HG03558 (cell line): ENCODE measurements at regions not wholly inside any gene's neighbourhood (a gene's known extent, or its start where the extent isn't known, plus 50 kb on each side); places are given as distances from the start of the nearest gene placed in this dataset.
"Not testable (repeated sequence)": the region's sequence is repeated elsewhere in the genome, so short reads cannot be mapped to it uniquely, and the experiment has no call there.

Source experiments
- ATAC-seq: cut with Tn5 transposase; IDR thresholded peaks from one replicate; pipeline ENCODE4 v1.9.1; 2021; ENCODE audit warnings: moderate number of reproducible peaks; ENCODE audit not compliant: unreplicated experiment; ENCODE audit errors: extremely low read depth

GRCh38 chr10:131817866-131818509, 82.8 kb upstream of the PPP2R2D start:
- ATAC-seq = no peak

- ATAC-seq = no peak
These were observed 82.1 kb upstream of the PPP2R2D start for GRCh38 chr10:131818510-131819234.

GRCh38 chr10:131819241-131820072, 81.4 kb upstream of the PPP2R2D start:
- no peak for ATAC-seq

GRCh38 chr10:131820626-131821025, 80.2 kb upstream of the PPP2R2D start:
- ATAC-seq = no peak

- ATAC-seq = no peak
These were observed 79.3 kb upstream of the PPP2R2D start for GRCh38 chr10:131821378-131822012.

- no peak for ATAC-seq
These were observed 78.7 kb upstream of the PPP2R2D start for GRCh38 chr10:131822013-131822691.

- no peak for ATAC-seq
These were observed 78.0 kb upstream of the PPP2R2D start for GRCh38 chr10:131822692-131823245.

- ATAC-seq = not testable (repeated sequence)
These were observed 77.2 kb upstream of the PPP2R2D start for GRCh38 chr10:131823601-131824099.

- ATAC-seq = no peak
These were observed 76.2 kb upstream of the PPP2R2D start for GRCh38 chr10:131824371-131825149.

- no peak for ATAC-seq
These were observed 75.5 kb upstream of the PPP2R2D start for GRCh38 chr10:131825150-131825848.

GRCh38 chr10:131825960-131826650, 74.7 kb upstream of the PPP2R2D start:
- ATAC-seq = no peak

GRCh38 chr10:131829156-131829930, 71.5 kb upstream of the PPP2R2D start:
- no peak for ATAC-seq

- no peak for ATAC-seq
These were observed 70.2 kb upstream of the PPP2R2D start for GRCh38 chr10:131830446-131831130.

GRCh38 chr10:131831561-131831960, 69.2 kb upstream of the PPP2R2D start:
- ATAC-seq = no peak

- no peak for ATAC-seq
These were observed 68.6 kb upstream of the PPP2R2D start for GRCh38 chr10:131832056-131832685.

- no peak for ATAC-seq
These were observed 67.8 kb upstream of the PPP2R2D start for GRCh38 chr10:131833013-131833412.
